ENCODE measurements at regions not wholly inside any gene's neighbourhood (a gene's known extent, or its start where the extent isn't known, plus 50 kb on each side); places are given as distances from the start of the nearest gene placed in this dataset.

- TF ChIP-seq EZH2phosphoT487 (IDR thresholded peaks at IDR 0.05; ENCODE audit: borderline replicate concordance, low read length) (no peak), CTCF (IDR thresholded peaks at IDR 0.05; ENCODE audit: low read depth, low read length, poor library complexity, severe bottlenecking) (no peak)
Measured at GRCh38 chr16:26275021-26275590, 583.3 kb downstream of the HS3ST4 start.
